ENCODE measurements at regions not wholly inside any gene's neighbourhood (a gene's known extent, or its start where the extent isn't known, plus 50 kb on each side); places are given as distances from the start of the nearest gene placed in this dataset.

- no peak for DNase-seq
Observed at GRCh38 chr6:102309700-102310099, 916.2 kb downstream of the GRIK2 start.

DNA sequence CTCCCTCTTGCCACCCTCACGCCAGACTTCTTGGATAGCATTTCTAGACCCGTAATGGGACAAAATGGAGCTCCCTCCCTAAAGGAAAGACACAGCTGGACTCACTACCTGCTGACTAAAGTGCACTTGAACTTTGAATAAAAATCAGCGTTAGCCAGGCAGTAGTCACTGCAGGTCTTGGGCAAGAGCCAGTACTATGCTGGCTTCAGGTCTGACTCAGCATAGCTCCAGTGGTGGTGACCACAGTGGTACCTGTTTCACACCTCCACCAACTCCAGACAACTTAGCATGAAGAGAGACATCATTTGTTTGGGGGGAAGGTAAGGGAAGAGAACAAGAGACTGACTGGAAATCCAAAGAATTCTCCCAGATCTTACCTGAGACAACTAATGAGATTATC, 906.8 kb downstream of the GRIK2 start:
- DNase-seq, result no peak

DNA sequence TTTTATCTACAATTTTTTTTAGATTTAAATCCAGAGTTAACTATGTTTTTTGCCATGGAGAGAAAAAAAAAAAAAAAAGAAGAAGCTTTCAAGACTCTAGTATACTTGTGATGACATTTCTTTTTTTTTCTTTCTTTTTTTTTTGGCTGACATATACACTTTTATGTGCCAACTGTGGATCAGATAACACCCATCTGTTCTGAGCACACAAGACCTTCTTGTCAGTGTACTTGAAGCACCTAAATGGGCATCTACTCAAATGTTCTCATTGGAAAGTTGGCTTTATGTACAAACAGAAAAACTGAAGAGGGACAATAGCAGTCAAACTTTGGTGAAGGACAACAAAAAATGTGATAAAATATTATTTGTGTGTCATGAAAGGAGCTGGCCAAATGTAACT, 904.5 kb downstream of the GRIK2 start:
- no peak for DNase-seq

Measured in NCI-H2107 (cell line).